GM18505 (cell line): ENCODE measurements at regions not wholly inside any gene's neighbourhood (a gene's known extent, or its start where the extent isn't known, plus 50 kb on each side); places are given as distances from the start of the nearest gene placed in this dataset.

Source experiments
- ATAC-seq: cut with Tn5 transposase; IDR thresholded peaks from one replicate; pipeline ENCODE4 v1.9.1; 2021; ENCODE audit not compliant: unreplicated experiment
- POLR2A ChIP-seq: IDR thresholded peaks from 4 replicates; pipeline ENCODE4 v1.6.1; 2011; ENCODE audit warnings: borderline replicate concordance; ENCODE audit not compliant: insufficient read depth, insufficient read length; ENCODE audit errors: extremely low read depth

DNA sequence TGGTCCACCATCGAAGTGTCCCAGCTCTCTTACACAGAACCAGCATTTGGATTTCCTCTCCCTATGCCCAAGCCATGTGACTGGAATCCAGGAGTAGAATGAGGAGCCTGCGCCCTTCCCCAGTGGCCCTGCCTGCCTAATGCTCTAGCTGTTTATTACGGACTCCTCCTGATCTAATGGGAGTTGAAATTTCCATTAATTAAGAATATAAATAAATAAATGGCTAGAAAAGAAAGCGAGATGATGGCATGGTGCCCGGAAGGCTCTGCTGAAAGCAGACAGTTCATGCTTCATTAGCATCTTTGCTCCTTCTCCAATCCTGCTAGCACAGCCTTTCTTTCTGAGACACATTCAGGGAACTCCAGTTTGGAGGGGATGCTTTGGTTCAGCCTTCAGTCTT, 216.2 kb downstream of the SEC16B start:
- ATAC-seq, result no peak
- TF ChIP-seq POLR2A, result no peak

DNA sequence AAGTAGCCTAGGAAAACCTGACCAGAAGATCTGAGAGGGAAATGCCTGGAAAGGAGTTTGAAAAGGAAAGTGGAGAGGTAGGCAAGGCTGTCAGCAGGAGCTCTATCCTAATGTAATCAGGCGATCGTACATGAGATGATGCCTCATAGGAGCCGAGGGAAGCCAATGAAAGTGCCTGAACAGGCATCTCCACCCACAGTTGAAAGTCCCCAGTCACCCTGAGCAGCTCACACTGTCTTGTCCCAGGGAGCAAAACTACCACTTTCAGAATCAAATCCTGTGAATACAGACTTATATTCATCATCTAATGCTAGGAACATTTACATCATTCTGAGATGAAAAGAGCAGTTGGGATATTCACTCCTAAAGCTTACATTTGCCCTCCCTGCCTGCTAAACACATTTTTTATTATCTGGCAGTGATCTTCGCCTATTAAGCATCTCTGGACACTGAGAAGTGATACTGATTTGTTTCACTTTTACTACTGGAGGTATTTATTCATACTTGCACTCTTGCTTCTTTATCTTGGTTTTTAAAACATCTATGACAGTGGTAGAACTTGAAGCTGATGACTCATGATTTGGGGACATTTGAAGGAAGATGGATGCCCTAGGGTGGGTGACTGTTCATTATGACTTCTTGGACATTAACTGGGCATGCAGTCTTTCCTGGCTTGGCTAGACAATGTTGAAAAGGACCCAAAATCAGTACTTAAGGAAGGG, 221.6 kb downstream of the SEC16B start:
- ATAC-seq, result no peak

DNA sequence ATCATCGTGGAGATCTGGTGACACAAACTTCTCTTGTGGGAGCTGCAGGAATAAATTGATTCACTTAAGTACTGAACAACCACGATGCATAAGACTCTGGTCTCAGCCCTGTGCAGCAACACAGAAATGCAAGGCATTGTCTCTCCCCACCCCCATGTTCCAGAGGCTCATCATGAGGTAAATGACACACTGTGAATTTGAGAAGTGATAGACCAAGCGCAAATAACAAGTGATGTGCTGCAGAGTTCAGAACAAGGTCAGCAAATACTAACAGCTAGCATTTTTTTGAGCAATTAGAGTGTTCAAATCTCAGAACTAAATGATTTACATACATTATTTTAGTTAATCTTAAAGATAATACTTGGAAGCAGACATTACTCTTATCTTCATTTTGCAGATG, 223.7 kb downstream of the SEC16B start:
- ATAC-seq, result no peak
- no peak for TF ChIP-seq POLR2A

More for the DNA sequence above, 221.6 kb downstream of the SEC16B start:
- no peak for TF ChIP-seq POLR2A

DNA sequence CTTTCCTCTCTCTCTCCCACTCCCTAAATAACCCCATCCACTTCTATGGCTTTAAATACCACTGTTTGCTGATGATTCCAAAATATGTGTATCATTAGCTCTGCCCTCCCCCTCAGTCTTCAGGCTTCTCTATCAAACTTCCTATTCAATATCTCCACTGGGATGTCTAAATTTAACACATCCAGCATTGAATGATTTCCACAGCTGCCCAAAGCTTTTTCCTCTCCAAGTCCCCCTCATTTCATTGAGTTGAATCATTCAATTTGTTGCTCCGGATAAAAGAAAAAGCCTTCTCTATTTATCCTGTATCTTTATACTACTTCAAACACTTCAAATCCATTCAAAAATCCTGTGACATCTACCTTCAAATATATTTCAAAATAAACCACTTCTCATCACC, 225.0 kb downstream of the SEC16B start:
- ATAC-seq, result no peak
- no peak for TF ChIP-seq POLR2A

DNA sequence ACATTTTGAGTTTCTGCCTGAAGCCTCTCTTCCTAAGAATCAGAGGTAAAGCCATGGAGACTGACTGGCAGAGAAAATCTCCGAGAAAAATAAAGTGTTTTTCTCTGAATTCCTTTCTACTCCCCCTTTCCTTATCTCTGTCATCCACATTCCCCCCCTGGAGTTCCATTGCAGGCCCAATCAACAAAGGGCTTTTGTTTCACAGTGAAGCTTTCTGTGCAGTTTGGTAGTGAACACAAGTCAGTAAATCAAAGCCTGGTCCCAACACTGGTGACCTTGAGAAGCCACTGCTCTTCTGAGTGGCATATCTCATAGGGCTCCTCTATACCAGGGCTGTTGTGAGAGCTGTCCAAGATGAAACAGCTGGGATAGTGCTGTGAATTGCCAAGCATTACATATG, 228.4 kb downstream of the SEC16B start:
- no peak for TF ChIP-seq POLR2A
- ATAC-seq, result no peak

DNA sequence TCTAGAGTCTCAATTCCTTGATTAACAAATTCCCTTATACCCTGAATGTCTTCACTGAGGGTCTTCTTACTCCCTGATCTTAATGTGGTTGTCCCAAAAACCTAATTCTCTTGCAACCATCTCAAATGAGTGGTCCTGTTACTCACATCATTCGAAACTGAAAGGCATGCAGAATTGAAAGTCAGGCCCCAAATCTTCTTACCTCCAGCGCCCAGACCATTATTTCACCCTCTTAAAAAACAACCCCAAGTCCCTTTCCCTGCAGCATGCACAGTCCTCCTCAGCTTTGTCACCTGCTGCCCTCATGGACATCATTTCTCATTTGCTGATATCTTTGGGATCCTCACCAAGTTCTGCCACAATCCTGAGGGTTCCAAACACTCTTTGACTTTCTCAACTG, 230.1 kb downstream of the SEC16B start:
- TF ChIP-seq POLR2A, result no peak
- ATAC-seq, result no peak

DNA sequence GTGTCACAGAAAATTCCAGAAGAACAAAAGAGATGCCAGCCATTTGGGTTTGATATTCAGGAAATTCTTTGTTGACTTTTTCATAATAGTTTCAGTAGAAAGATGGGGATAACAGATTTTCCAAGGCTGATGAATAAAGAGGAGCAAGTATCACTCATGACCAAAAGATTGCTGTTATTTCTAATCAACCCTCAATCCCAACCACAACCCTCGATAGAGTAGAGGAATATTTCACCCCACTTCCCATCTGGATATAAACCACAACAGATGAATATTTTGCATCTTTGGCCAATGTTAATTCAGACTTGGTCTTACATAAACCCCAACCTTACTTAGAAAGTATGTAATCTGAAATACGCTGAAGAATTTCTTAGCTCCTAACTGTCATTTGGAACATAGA, 232.4 kb downstream of the SEC16B start:
- TF ChIP-seq POLR2A, result no peak
- no peak for ATAC-seq

DNA sequence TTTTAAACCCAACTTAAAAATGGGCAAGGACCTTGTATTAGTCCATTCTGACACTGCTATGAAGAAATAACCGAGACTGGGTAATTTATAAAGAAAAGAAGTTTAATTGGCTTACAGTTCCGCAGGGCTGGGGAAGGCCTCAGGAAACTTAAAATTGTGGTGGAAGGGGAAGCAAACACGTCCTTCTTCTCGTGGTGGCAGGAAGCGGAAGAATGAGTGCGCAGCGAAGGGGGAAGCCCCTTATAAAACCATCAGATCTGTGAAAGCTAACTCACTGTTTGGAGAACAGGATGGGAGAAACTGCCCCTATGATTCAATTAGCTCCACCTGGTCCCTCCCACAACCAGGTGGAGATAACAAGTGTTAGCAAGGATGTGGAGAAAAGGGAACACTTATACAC, 237.7 kb downstream of the SEC16B start:
- no peak for ATAC-seq
- no peak for TF ChIP-seq POLR2A

DNA sequence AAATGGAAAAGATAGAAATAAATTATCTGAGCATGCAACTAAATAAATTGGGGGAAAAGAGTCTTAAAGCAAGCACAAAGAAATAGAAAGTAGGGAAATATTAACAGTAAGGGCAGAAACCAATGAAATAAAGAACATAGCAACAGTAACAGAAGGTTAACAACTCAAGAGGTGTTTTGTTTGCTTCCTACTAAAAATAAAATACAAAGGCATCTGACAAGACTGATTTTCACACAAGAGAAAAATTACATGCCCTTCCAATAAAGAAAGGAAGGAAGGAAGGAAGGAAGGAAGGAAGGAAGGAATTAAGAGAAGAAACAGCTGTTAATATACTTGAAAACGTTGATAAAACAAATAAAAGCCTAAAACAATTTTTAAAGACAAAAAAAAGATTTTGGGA, 240.2 kb downstream of the SEC16B start:
- ATAC-seq, result no peak
- no peak for TF ChIP-seq POLR2A

DNA sequence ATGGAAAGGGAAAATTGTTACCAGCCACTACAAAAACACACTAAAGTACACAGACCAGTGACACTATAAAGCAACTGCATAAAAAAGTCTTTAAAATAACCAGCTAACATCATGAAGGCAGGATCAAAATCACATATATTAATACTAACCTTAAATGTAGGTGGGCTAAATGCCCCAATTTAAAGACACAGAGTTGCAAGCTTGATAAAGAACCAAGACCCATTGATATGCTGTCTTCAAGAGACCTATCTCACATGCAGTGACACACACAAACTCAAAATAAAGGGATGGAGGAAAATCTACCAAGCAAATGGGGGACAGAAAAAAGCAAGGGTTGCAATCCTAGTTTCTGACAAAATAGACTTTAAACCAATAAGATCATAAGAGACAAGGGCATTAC, 246.3 kb downstream of the SEC16B start:
- no peak for TF ChIP-seq POLR2A
- no peak for ATAC-seq

DNA sequence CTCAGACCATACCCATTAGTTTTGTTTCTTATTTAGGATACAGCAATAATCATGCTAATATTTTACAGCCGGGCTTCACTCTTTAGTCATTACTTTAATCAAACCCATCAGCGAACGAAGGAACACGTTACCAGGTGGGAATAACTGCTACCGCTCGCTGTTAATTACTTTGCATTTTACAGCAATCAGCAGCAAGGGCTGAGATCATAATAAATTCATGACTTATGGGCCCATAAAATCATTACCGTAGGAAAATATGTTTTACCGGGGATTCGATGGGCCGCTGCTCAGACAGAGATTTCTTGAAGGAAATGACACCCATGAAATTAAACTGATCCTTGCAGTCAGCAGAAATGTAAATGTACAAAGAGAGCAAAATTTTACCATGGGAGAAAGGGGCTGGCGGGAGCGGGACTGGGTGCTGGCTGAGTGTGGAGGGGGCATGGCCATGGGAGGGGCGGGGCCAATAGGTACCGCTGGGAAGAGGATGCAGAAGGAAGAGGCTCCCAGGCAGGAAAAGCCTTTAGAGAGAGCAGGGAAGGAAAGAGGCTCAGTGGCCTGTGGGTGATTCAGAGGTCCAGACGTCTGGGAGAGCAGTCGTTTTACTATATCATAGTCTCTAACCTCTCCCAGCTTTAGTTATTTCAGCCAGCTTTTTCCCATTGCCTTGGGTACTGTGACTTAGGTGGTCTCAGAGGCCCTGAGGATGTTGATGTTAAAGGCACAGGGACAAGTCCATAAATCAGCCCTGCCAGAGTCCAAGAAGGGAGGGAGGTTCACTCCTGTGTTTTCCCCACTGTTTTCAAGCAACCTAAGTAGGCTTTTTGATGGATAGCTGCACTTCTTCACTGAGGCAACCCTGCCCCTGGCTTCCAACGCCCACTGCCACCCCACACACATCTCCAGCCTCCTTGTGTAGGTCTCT, 258.9 kb downstream of the SEC16B start:
- TF ChIP-seq POLR2A, result no peak
- no peak for ATAC-seq

DNA sequence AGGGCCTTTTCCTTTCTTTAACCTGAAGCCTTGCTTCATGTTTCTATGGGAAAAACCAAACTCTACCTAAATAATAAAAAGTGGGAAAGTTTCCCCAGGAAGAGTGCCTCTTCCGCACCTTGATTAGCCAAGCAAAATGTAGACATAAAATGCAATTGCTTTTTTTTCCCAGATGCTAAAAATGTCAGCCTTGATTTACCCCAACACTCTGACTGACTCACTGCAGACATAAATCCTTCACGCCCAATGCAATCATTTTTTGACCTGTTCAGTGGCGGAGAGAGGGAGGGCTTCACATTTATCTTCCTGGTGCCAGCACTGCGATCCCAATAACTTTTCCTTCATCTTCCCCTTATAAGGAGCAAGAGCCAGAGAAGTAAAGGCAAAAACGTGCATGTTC, 261.5 kb downstream of the SEC16B start:
- ATAC-seq, result no peak

DNA sequence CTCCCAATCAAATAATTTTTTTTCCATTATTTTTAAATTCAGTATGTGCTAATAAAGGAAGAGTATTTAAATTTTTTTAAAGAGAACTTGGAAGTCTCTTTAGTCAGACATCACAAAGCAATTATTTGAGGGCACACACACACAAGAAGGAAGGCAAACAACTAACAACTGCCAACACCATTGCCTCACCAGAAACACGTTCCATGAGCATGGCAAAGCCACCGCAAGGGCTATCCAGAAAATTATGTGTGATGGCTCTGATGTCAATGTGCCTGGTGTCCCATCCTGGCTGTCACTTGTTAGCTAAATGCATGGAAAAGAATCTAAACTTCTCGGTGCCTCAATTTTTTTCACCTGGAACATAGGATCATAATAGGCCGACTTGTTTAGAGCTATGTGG, 262.9 kb downstream of the SEC16B start:
- no peak for TF ChIP-seq POLR2A
- no peak for ATAC-seq

More for the DNA sequence above, 261.5 kb downstream of the SEC16B start:
- TF ChIP-seq POLR2A, result no peak

DNA sequence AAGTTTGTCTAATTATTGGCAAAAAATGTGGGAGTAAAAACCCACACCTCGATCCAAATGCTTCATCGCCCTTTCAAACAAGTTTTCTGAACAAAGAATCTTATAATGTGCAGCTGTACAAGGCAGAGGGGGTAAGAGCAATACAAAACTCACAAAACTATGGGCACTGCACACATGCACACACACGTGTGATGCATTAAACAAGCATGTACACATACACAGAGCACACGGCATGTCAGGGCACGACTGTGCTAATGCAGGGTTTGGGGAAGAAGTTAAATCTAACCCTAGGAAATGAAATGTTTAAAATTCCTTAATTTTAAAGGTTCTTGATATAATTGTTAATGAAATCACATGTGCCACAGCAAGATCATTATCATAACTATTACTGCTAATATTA, 264.0 kb downstream of the SEC16B start:
- ATAC-seq, result no peak
- no peak for TF ChIP-seq POLR2A

DNA sequence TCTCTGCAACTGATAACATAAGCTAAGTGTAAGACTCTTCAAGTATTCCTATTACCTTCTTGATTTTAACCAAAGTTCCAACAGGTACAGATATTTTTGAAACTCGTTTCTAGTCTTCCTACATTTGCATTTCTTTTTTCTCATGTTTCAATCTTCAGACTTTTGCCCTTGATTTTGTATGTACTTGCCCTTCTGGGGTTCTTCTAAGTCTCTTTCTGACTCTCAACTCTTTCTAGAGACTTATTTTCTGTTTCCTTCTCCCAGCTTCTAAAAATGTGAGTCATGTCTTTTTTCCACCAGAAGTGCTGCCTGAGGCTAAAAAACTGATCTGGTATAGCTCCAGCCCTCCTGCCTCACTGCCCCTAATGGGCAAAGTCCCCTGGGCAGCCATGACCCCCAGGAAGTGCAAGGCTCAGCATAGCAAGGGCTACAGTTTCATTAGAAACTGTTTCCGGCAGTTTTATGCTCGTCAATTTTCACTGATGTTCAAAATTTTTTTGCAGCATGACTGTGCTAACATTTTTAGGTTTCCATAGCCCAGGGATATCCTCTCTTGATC, 265.9 kb downstream of the SEC16B start:
- TF ChIP-seq POLR2A, result no peak
- ATAC-seq, result no peak
